ENCODE measurements at regions not wholly inside any gene's neighbourhood (a gene's known extent, or its start where the extent isn't known, plus 50 kb on each side); places are given as distances from the start of the nearest gene placed in this dataset.

GRCh38 chr5:15014809-15015208 is 143.2 kb upstream of the ANKH start:
- TF ChIP-seq CTCF (IDR thresholded peaks at IDR 0.05; ENCODE audit: insufficient read depth, low read depth, low read length) (no peak), EZH2 (IDR thresholded peaks at IDR 0.05; ENCODE audit: insufficient read depth, low read length) (no peak)

All from astrocyte (in vitro differentiated cells and primary cell).